ENCODE measurements at regions not wholly inside any gene's neighbourhood (a gene's known extent, or its start where the extent isn't known, plus 50 kb on each side); places are given as distances from the start of the nearest gene placed in this dataset.

- TF ChIP-seq ZFP3 (CRISPR knock-in tag; IDR thresholded peaks at IDR 0.05) (no peak), ZNF8 (CRISPR knock-in tag; IDR thresholded peaks at IDR 0.05) (no peak), ZFP30 (CRISPR knock-in tag; IDR thresholded peaks at IDR 0.05) (no peak), BACH2 (CRISPR knock-in tag; IDR thresholded peaks at IDR 0.05; ENCODE audit: borderline replicate concordance) (no peak), ZNF565 (CRISPR knock-in tag; conservative IDR thresholded peaks at IDR 0.05; ENCODE audit: low read depth) (no peak), CREB5 (CRISPR knock-in tag; IDR thresholded peaks at IDR 0.05; ENCODE audit: low read depth) (no peak), TOX (CRISPR knock-in tag; IDR thresholded peaks at IDR 0.05; ENCODE audit: borderline replicate concordance) (no peak), TCF4 (CRISPR knock-in tag; IDR thresholded peaks at IDR 0.05; ENCODE audit: borderline replicate concordance) (no peak), ESRRG (CRISPR knock-in tag; IDR thresholded peaks at IDR 0.05) (no peak)
Observed at GRCh38 chr5:13627673-13628454, 316.6 kb downstream of the DNAH5 start.

Data from SK-N-SH treated with all-trans-retinoic acid at 6 μM for 48 hours (cell line).